ENCODE measurements at regions not wholly inside any gene's neighbourhood (a gene's known extent, or its start where the extent isn't known, plus 50 kb on each side); places are given as distances from the start of the nearest gene placed in this dataset.

DNA sequence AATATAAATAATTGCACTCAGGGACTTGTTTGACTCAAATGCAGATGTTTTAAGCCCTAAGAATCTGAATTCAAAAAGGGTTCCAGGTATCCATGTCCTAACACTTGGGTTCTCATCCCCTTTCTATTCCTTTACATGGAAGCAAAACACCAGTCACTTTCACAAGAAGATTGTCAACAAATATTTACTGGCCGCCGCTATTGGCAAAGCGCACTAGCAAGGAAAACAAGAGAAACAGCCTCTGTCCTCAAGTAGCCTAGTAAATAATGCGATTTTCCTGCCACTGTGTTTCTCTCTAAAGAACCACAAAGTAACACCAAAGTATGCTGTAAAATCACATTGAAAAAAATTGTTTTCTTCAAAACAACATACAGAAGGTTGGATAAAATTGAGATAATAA is 66.7 kb upstream of the EZH2 start:
- no peak overlapping the region for H3K27ac Mint-ChIP-seq
- H3K36me3 Mint-ChIP-seq, result no peaks in the 10 kb centered on the region
- TF ChIP-seq MYBL2 (CRISPR knock-in tag; IDR thresholded peaks at IDR 0.05), result no peak
- no peak for TF ChIP-seq FOXK1 (CRISPR knock-in tag; IDR thresholded peaks at IDR 0.05)
- TF ChIP-seq NFATC4 (CRISPR knock-in tag; IDR thresholded peaks at IDR 0.05), result no peak
- no peak for TF ChIP-seq JAZF1 (CRISPR knock-in tag; IDR thresholded peaks at IDR 0.05)
- TF ChIP-seq SMAD3 (CRISPR knock-in tag; IDR thresholded peaks at IDR 0.05; ENCODE audit: borderline replicate concordance), result no peak
- no peak for TF ChIP-seq ZNF138 (CRISPR knock-in tag; conservative IDR thresholded peaks at IDR 0.05)
- TF ChIP-seq, protein P1, sequence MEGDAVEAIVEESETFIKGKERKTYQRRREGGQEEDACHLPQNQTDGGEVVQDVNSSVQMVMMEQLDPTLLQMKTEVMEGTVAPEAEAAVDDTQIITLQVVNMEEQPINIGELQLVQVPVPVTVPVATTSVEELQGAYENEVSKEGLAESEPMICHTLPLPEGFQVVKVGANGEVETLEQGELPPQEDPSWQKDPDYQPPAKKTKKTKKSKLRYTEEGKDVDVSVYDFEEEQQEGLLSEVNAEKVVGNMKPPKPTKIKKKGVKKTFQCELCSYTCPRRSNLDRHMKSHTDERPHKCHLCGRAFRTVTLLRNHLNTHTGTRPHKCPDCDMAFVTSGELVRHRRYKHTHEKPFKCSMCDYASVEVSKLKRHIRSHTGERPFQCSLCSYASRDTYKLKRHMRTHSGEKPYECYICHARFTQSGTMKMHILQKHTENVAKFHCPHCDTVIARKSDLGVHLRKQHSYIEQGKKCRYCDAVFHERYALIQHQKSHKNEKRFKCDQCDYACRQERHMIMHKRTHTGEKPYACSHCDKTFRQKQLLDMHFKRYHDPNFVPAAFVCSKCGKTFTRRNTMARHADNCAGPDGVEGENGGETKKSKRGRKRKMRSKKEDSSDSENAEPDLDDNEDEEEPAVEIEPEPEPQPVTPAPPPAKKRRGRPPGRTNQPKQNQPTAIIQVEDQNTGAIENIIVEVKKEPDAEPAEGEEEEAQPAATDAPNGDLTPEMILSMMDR (IDR thresholded peaks at IDR 0.05), result no peak
- TF ChIP-seq, protein P2, sequence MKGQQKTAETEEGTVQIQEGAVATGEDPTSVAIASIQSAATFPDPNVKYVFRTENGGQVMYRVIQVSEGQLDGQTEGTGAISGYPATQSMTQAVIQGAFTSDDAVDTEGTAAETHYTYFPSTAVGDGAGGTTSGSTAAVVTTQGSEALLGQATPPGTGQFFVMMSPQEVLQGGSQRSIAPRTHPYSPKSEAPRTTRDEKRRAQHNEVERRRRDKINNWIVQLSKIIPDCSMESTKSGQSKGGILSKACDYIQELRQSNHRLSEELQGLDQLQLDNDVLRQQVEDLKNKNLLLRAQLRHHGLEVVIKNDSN (CRISPR knock-in tag; IDR thresholded peaks at IDR 0.05), result no peak
- no peak for TF ChIP-seq RORB (CRISPR knock-in tag; IDR thresholded peaks at IDR 0.05)
- no peak for TF ChIP-seq ATF6 (CRISPR knock-in tag; IDR thresholded peaks at IDR 0.05)
- TF ChIP-seq, protein P3, sequence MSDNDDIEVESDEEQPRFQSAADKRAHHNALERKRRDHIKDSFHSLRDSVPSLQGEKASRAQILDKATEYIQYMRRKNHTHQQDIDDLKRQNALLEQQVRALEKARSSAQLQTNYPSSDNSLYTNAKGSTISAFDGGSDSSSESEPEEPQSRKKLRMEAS (CRISPR knock-in tag; IDR thresholded peaks at IDR 0.05), result no peak
- ChIA-PET CTCF (no interaction called here), POLR2A (interaction anchor here (0.6 kb wide), 1 partner anchor 603 kb away, joined by 3 read pairs; no protein-coding TSS in a partner anchor)
- DNase-seq (ENCODE audit: low spot score), result no peak
- H3K27me3 Mint-ChIP-seq (ENCODE audit: low read depth), result no peaks in the 10 kb centered on the region; the same call in 1 of the 2 replicates
- H3K4me1 Mint-ChIP-seq, result 0 out of 2 replicates have a peak, but pooled peaks cover 2% of the 10 kb centered on the region
- H3K4me3 Mint-ChIP-seq, result no peak overlapping the region
- ATAC-seq, result no peak
- H3K9me3 Mint-ChIP-seq, result peaks cover 5% of the 10 kb centered on the region; the same call in 1 of the 2 replicates

DNA sequence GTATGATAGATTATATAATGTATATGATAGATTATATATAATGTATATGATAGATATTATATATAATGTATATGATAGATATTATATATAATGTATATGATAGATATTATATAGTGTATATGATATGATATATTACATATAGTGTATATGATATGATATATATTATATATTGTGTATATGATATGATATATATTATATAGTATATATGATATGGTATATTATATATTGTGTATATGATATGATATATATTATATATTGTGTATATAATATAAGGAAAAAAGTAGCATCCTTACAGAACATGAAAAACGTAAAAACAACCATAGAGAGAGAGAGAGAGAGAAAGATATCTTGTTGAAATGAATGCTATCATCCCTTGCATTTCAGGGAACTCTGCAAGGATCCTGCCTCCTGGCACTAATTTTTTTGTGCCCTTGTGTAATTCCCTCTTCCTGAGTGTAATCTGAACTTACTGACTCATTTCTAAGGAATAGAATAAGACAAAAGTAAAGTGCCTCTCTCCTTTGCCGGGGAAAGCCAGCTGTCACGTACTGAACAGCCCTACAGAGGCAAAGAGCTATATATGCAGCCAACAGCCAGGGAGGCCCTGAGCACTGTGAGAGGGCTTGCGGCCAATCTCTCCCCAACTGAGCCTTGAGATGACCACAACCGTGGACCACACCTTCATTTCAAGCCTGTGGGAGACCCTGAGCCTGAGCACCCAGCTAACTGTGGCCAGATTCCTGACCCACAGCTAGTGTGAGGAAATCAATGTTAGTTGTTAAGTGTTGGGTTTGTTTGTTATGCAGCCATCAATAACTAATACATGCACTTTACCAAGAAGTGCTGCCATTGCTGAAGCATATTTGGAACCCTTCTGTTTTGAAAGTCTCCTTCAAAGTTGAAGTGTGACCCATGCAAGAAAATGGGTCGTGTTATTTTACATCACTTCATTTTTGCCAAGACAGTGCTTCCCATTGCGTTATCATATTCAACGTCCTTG is 61.1 kb upstream of the EZH2 start:
- peaks cover 5% of the 10 kb centered on the region for H3K4me1 Mint-ChIP-seq

More for the DNA sequence above, 61.1 kb upstream of the EZH2 start:
- peaks cover 4% of the 10 kb centered on the region for H3K27me3 Mint-ChIP-seq (ENCODE audit: low read depth)
- peaks cover 5% of the 10 kb centered on the region; the same call in 1 of the 2 replicates for H3K9me3 Mint-ChIP-seq
- DNase-seq (ENCODE audit: low spot score) (no peak), ATAC-seq (peak; percentile 15; the same call in 1 of the 2 replicates)
- H3K36me3 Mint-ChIP-seq, result no peaks in the 10 kb centered on the region
- no peak overlapping the region for H3K27ac Mint-ChIP-seq
- no peak overlapping the region for H3K4me3 Mint-ChIP-seq
- TF ChIP-seq, protein P4, sequence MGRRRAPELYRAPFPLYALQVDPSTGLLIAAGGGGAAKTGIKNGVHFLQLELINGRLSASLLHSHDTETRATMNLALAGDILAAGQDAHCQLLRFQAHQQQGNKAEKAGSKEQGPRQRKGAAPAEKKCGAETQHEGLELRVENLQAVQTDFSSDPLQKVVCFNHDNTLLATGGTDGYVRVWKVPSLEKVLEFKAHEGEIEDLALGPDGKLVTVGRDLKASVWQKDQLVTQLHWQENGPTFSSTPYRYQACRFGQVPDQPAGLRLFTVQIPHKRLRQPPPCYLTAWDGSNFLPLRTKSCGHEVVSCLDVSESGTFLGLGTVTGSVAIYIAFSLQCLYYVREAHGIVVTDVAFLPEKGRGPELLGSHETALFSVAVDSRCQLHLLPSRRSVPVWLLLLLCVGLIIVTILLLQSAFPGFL (CRISPR knock-in tag; IDR thresholded peaks at IDR 0.05; ENCODE audit: borderline replicate concordance), result no peak
- TF ChIP-seq ZNF423 (CRISPR knock-in tag; IDR thresholded peaks at IDR 0.05) (no peak), ZNF232 (CRISPR knock-in tag; IDR thresholded peaks at IDR 0.05) (no peak), PRRX2 (CRISPR knock-in tag; IDR thresholded peaks at IDR 0.05) (no peak), ZBTB21 (CRISPR knock-in tag; IDR thresholded peaks at IDR 0.05; ENCODE audit: borderline replicate concordance) (no peak), FOXP1 (CRISPR knock-in tag; IDR thresholded peaks at IDR 0.05; ENCODE audit: borderline replicate concordance) (no peak), ZNF121 (CRISPR knock-in tag; IDR thresholded peaks at IDR 0.05) (no peak), FOXJ3 (CRISPR knock-in tag; IDR thresholded peaks at IDR 0.05; ENCODE audit: borderline replicate concordance) (no peak)
- TF ChIP-seq, protein P5, sequence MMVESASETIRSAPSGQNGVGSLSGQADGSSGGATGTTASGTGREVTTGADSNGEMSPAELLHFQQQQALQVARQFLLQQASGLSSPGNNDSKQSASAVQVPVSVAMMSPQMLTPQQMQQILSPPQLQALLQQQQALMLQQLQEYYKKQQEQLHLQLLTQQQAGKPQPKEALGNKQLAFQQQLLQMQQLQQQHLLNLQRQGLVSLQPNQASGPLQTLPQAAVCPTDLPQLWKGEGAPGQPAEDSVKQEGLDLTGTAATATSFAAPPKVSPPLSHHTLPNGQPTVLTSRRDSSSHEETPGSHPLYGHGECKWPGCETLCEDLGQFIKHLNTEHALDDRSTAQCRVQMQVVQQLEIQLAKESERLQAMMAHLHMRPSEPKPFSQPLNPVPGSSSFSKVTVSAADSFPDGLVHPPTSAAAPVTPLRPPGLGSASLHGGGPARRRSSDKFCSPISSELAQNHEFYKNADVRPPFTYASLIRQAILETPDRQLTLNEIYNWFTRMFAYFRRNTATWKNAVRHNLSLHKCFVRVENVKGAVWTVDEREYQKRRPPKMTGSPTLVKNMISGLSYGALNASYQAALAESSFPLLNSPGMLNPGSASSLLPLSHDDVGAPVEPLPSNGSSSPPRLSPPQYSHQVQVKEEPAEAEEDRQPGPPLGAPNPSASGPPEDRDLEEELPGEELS (CRISPR knock-in tag; IDR thresholded peaks at IDR 0.05), result no peak
- ChIA-PET CTCF (no interaction called here), POLR2A (no interaction called here)
